HG03175 (cell line): ENCODE measurements at regions not wholly inside any gene's neighbourhood (a gene's known extent, or its start where the extent isn't known, plus 50 kb on each side); places are given as distances from the start of the nearest gene placed in this dataset.

ENCODE experiments used
- ATAC-seq: cut with Tn5 transposase; IDR thresholded peaks from one replicate; pipeline ENCODE4 v1.9.1; 2021; ENCODE audit warnings: mild to moderate bottlenecking, moderate library complexity; ENCODE audit not compliant: unreplicated experiment

GRCh38 chr2:128399690-128400291 lies 81.1 kb upstream of the HS6ST1 start:
- no peak for ATAC-seq

DNA sequence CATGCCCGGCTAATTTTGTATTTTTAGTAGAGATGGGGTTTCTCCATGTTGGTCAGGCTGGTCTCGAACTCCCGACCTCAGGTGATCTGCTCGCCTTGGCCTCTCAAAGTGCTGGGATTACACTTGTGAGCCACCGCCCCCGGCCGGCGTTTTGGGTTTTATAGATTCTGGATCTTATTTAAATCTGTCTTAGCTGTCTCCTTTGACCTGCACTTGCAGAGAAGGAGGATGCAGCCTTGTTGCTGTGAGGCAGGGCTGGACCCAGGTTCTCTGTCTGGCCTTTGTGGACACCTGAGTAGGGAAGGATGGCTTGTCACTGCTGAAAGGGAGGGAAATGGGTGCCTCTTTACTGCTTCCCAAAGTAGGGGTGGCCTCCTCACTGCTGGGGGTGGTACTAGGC lies 83.0 kb upstream of the HS6ST1 start:
- ATAC-seq = no peak

DNA sequence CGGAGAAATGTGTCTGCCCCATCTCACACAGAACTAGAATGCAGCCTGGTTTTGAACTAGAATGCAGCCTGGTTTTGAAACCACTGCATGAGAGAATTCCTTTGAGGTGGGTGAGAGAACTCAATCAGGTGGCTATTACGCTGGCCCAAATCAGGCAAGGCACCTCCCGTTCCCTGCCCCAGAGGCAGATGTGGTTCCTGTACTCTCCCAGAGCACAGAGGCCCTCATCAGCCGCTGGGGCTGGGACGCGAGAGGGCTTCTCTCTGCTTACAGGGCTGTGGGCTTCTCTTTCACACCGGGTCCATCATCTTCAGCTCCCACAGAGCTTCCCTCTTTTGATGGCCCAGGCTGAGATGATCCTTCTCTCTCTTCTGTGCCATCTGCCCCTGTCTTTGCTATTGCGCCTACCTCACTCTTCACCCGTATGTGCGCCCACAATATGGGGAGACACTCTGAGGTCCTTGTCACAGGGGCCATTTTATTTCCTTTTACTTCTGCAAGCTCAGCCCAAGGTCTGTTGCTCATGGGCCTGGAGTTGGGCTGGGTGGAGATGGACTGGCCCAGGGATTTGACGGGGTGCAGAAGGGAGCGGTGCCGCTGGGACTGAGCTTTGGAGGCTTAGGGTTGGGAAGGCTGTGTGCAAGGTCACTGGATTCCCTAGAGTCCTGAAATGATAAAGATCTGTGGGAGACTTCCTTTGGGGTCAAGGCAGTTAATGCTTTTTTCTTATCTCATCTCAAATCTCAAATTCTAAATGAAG lies 84.4 kb upstream of the HS6ST1 start:
- no peak for ATAC-seq

GRCh38 chr2:128403814-128404708 lies 85.4 kb upstream of the HS6ST1 start:
- ATAC-seq = no peak

- no peak for ATAC-seq
Measured at GRCh38 chr2:128404709-128405466, 86.2 kb upstream of the HS6ST1 start.

DNA sequence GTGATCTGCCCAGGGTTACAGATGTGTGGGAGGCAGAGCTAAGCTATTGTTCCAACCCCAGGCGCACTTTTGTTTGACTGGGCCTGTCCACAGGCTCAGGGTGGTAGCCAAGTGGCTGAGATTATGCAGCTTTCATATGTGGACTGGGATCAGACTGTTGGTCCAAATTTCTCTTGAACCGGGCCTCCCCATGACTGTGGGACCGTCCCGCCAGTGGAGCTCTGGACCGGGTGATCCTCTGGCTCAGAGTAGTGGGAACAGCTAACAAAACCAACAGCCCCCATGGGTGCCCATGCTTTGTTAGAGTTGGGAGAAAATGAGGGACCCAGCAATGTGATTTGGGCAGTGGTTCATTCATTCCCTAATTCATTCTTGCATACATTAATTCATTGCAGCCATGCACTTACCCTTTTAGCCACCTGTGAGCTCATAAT lies 86.8 kb upstream of the HS6ST1 start:
- ATAC-seq = no peak

DNA sequence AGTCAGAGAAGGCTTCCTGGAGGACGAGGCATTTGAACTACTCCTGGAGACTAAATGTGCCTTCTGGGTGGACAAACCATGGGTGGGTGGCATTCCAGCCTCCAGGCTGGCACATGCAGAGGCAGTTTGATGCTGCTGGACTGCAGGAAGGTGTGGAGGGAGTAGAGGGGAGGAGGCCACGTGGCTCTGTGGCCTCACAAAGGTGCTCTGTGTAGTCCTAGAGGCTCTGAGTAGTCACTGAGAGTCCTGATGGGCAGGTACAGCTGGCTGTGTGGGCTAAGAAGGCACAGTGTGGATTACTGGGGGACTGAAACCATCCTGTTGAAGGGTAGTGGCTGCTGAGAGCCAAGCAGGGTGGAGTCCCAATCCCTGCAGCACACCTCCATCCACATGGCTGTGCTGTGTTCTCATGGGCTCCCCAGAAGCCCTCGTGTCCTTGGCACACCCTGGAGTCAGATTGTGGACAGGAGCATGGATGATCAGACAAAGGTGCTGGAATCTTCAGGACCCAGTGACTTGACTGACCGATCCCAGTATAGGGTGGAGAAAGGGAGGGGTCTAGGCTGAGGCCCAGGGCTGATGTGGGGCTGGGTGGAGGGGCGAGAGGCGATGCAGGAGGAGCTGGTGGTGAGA lies 87.4 kb upstream of the HS6ST1 start:
- ATAC-seq = no peak

- no peak for ATAC-seq
Measured at GRCh38 chr2:128406736-128407554, 88.3 kb upstream of the HS6ST1 start.

- ATAC-seq = no peak
Measured at GRCh38 chr2:128408349-128409305, 90.0 kb upstream of the HS6ST1 start.

DNA sequence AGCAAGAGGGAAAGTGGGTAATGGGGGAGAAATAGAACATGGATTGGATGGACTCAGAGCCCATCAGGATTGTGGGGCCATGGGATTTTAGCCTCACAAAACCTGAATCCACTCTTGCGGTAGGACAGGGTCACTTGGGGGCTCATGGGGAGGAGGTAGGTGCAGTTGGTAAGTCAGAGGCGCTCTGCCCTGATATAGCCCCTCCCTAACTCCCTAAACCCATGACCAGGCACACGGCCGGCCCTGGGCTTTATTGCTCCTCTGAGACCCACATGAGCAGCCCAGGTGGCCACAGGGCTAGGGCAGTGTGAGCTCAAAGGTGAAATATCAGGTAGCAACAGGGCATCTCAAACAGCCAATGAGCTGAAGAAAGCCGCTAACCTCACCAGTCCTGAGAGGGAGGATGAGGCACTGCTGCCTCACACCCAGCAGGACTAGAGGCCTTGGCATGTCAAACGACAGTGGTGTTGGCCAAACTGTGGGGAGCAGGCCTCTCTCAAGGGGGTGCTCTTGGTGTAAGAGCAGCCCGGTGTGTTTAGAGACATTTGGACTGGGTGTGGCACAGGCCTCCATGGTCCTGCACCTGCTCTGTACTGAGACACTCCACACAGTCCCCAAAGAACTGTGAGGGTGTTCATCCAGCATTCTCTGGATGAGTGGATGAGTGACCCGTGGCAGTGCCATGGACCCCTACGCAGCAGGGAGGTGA lies 90.8 kb upstream of the HS6ST1 start:
- no peak for ATAC-seq

DNA sequence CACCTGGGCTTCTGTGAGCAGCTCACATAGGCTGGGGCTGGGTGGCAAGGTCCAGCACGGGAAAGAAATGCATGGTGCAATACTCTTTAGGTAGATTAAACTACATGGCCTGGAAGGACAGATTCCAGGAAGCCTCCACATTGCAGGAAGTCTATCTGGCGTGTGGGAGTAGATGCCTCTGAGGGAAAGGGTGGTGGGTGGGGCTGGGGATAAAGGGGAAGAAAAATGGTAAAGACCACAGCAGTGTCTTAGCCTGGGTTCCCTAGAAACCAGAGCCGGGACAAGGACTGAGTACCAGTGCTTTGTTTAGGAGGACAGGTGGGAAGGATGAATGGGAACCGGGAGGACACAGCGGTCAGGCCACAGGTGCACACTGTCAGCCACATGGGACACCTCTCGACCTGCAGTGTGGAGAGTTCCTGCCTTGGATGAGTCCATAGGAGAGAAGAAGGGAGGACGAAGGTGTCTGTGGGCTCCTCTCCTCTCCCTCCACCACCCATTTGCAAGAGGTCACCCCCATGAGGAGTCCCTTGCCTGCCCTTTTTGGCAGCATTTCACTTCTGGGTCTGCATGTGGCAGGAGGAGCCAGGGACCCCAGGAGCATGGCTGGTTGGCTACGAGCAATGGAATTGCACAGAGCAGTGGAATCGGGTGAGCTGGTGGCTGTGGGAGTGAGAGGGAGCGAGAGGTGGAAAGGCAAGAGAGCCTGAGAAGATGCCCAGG lies 91.5 kb upstream of the HS6ST1 start:
- ATAC-seq = no peak

- ATAC-seq = no peak
Measured at GRCh38 chr2:128410758-128411215, 92.1 kb upstream of the HS6ST1 start.

DNA sequence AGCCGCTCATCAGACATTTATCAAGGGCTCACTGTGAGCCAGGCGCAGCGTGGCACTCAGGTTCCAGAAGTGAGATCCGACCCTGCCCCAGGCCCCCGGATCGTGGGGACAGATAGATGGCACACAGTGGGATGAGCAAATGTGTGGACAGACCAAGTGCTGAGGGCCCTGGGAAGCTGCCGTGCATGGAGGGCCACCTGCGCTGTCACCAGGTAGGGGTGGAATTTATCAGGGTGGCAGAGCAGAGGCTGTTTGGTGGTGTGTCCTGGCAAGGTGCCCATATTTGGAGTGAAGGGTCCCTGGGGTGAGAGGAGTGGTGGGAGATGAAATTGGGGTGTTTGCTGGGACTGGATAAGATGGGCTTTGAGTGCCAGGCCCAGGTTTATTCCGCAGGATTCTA lies 92.8 kb upstream of the HS6ST1 start:
- ATAC-seq = no peak

DNA sequence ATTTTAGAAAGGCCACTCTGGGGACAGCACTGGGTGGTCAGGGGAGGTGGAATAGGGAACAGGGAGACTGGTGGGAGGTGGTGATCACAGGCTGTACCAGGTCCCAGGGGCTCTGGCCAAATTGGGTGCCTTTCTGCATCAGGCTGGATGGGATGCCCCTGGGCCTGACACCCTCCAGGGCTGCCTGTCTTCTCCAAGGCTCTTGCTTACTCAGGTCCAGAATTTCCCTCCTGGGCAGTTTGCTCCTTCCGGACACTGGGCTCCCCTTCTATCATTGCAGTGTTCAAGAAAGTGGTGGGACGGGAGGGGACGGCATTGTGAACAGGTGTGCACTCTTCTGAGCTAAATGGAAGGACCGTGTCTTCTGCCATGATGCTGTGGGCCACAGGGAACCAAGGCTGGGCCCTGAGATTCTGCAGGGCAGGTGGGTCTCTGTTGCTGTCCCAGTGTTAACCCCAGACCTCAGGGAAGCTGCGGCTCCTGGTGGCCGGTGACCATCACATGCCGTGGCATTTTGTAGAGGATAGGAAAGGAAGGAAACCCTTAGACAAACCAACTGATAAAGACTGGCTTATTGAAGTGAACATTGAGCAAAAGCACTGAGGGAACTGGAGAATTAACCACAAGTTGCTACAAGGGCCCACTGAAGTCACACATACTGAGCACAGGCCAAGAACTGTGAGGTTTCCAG lies 93.7 kb upstream of the HS6ST1 start:
- no peak for ATAC-seq

DNA sequence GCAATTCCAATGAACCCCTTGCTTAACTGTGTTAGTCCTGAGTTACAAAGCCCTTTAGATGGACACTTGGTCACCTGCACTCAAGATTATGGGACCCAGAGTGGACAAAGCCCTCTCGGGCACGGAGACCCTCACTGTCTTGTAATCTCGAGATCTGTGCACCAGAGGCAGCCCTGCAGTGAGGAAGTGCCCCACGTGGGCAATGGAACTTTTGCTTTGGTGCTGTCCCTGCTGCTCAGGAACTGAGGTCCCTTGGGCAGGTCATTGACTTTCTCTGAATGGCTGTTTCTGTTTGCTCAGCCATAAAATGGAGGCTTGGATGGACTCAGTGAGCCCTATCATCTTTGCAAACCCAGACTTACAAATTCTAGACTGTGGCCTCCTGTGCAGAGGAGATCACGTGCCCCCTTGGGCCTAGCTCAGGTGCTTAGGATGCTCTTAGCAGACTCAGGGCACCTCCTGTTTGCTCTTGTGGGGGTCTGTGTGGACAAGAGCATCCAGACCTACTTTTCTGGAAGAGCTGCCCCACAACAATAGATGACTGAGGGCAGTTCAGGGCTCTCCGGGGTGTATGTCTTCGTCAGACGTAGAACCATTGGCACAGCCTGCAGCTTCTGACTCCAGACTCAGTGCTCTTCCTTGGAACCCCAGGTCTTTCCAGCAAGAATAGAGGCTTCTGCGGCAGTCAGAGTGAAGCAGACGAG lies 94.5 kb upstream of the HS6ST1 start:
- ATAC-seq = no peak
